GM19043 (cell line): ENCODE measurements at regions not wholly inside any gene's neighbourhood (a gene's known extent, or its start where the extent isn't known, plus 50 kb on each side); places are given as distances from the start of the nearest gene placed in this dataset.
"Not testable (repeated sequence)": the region's sequence is repeated elsewhere in the genome, so short reads cannot be mapped to it uniquely, and the experiment has no call there.

Source experiments
- ATAC-seq: cut with Tn5 transposase; IDR thresholded peaks from one replicate; pipeline ENCODE4 v1.9.1; 2021; ENCODE audit warnings: low read depth; ENCODE audit not compliant: unreplicated experiment

DNA sequence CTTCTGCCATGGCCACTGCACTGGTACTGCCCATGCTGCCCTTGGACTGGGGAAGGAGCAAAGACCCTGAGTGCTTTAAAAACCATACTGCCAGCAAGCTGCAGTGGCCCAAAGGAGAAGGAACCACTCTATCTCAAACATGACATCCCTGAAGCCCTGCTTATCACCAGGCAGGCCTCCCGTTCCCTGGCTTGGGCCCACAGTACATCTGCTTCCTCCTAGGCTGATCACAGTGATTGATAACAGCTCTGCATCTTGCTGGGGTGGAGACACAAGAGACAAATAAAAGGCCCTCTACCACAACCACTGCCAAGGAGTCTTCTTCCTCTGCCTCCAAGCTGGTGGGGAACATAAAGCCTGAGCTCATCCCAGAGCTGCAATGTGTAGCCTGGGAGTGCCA is 567.5 kb downstream of the TRHDE start:
- ATAC-seq: no peak

DNA sequence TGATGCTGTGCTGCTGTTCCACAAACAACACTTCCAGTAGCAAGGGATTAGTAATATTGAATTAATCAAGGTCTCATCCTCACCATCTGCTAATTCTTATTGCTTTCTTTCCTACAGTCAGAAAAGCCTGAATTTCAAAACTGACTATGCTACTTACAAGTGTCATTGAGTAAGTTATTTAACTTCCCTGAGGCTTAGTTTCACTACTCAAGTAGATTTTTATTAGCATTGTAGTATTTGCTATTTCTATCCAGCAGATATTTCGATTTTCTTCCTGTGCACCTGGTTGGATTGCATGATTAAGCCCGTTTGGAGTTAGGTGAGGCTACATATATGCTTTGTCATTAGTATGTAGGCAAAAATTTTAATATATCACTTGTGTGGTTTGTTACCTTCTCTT is 591.5 kb downstream of the TRHDE start:
- ATAC-seq: no peak

- ATAC-seq: no peak
Observed at GRCh38 chr12:72865921-72866320, 593.8 kb downstream of the TRHDE start.

- no peak for ATAC-seq
Observed at GRCh38 chr12:72869024-72869423, 596.9 kb downstream of the TRHDE start.

GRCh38 chr12:72872238-72872887 is 600.2 kb downstream of the TRHDE start:
- ATAC-seq: no peak

GRCh38 chr12:72872996-72873395 is 600.8 kb downstream of the TRHDE start:
- ATAC-seq: no peak

- no peak for ATAC-seq
Observed at GRCh38 chr12:72876092-72876491, 603.9 kb downstream of the TRHDE start.

GRCh38 chr12:72888693-72889092 is 616.5 kb downstream of the TRHDE start:
- ATAC-seq: no peak

- ATAC-seq: no peak
Observed at GRCh38 chr12:72889791-72890190, 617.6 kb downstream of the TRHDE start.

DNA sequence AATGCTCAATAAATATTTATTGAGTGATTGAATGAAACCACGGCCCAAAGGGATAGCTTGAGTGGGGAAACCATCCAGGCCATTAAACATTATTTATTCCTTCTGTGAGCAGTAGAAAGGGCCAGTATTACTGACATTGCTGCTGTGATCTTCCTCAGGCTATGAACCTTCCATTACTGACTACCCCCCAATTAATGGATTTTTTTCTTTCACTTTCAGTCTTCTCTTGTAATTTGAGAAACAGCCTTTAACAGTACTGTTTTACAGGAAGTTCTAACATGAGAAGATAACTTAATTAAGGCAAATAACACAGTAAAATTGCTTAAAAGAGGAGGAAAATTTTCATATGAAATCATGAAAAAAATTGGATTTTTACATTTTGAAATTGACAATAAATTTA is 629.5 kb downstream of the TRHDE start:
- no peak for ATAC-seq

DNA sequence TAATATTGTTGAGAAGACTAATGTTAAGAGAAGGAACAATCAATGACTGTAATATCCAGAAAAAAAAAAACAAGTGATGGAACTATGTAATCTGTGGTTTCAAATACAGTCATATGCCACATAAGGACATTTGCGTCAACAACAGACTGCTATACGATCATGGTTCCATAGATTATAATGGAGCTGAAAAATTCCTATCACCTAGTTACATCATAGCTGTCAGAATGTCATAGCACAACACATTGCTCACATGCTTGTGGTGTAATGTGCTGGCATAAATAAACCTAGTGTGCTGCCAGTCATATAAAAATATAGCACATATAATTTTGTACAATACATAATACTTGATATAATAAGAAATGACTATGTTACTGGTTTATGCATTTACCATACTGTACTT is 653.5 kb downstream of the TRHDE start:
- ATAC-seq: no peak

DNA sequence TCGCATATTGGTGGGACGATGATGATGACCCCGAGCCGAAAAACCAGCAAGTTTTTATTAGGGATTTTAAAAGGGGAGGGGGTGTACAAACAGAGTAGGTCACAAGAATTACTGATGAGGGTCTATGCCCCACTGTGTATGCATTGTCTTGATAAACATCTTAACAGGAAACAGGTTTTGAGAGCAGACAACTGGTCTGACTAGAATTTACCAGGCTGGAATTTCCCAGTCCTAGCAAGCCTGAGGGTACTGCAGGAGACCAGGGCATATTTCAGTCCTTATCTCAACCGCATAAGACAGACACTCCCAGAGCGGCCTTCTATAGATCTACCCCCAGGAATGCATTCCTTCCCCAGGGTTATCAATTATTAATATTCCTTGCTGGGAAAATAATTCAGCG is 659.7 kb downstream of the TRHDE start:
- not testable (repeated sequence) for ATAC-seq

- no peak for ATAC-seq
Observed at GRCh38 chr12:72937486-72937885, 665.3 kb downstream of the TRHDE start.

GRCh38 chr12:72957454-72957853 is 685.3 kb downstream of the TRHDE start:
- ATAC-seq: no peak

DNA sequence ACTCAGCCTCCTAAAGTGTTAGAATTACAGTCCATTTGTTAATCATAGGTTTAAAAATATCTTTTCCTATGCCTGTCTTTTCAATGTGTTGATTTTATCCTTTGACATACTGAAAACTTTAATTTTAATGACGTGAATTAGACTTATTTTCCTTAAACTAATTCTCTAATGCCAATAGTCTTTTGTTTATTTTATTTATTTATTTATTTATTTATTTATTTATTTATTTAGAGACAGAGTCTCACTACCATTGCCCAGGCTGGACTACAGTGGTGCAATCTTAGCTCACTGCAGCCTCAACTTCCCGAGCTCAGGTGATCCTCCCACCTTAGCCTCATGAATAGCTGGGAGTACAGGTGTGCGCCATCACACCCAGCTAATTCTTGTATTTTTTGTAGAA is 694.5 kb downstream of the TRHDE start:
- no peak for ATAC-seq

- ATAC-seq: no peak
Observed at GRCh38 chr12:72974954-72975555, 702.9 kb downstream of the TRHDE start.

- ATAC-seq: no peak
Observed at GRCh38 chr12:72978999-72979398, 706.8 kb downstream of the TRHDE start.

DNA sequence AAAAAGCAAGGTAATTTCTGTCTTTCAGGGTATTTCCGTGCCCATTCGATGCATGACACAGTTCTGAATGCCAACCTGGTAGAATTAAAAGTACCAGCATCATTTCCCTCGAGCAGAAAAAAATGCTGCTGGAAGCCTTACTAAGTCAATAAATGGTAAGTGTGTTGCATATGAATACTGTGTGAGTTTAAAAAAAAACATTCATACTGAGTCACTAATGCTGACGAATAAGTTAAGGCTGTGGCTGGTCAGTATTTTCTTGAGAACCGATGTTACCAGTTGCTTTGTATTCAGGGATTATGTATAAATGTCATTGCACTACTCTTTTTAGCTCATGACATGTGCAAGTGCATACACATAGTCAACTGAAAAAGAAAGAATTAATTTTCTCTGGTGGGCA is 710.2 kb downstream of the TRHDE start:
- ATAC-seq: no peak

DNA sequence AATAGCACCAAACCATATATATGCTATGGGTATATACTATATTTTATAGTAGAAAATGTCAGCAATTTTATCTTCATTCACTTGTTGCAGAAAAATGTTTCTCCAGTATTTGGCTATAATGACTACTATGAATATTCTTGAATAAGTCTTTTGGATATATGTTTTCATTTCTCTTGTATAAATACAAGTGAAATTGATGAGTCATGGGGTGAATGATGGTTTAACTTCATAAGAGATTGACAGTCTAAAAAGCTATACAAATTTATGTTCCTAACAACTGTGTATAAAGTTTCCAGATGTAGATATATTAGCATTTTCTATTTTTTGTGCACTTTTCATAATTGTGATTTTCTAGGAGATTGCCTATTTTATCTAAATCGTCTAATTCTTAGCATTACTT is 714.8 kb downstream of the TRHDE start:
- no peak for ATAC-seq

DNA sequence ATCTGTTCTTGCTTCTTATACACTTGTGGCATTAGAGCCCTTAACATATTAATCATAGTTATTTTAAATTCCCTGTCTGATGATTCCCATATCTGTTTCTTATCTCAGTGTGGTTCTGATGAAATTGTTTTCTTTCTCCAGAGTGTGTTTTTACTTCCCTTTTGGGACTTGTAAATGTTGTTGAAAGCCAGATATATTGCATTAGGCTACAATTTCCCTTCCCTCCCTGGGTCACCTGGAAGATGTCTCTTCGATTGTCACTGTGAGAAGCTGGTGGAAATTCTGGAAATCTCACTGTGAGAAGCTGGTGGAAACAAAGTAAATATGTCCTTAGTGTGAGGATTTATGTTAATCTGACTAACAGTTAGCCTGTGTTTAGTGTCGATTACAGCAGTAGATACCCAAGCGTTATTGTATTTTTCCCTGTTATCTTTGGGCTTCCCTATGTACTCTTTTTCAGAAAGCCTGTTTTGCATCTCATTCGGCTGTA is 717.3 kb downstream of the TRHDE start:
- ATAC-seq: no peak

DNA sequence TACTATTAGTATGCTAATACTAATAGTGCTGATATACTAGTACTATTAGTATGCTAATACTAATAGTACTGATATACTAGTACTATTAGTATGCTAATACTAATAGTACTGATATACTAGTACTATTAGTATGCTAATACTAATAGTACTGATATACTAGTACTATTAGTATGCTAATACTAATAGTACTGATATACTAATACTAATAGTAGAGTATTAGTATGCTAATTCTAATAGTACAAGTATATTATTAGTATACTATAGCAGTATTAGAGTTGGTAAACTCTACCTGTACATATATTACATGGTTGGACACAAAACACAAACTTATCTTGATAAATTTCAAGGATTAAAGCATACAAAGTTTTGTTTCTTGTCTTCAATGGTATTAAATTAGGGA is 722.9 kb downstream of the TRHDE start:
- not testable (repeated sequence) for ATAC-seq

DNA sequence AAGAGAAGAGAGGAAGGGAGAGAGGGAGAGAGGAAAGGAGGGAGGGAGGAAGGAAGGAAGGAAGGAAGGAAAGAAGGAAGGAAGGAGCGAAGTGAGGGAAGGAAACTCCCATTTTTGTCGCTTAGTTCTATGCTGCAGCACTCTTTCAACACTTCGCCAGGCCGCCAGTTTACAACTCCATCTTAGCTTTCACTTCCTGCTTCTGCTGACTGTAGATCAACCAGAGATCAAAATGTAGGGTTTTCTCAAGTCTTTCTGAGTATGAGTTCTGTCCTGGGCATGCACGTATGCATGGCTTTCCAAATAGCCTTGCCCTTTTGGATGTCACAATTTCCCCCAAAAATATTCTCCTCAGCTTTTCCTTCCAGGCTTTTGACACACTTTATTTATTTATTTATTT is 723.4 kb downstream of the TRHDE start:
- ATAC-seq: no peak
